ENCODE measurements at regions not wholly inside any gene's neighbourhood (a gene's known extent, or its start where the extent isn't known, plus 50 kb on each side); places are given as distances from the start of the nearest gene placed in this dataset.

- ChIA-PET POLR2A (no interaction called here), CTCF (ENCODE audit: low intra/inter-chr PET ratio) (no interaction called here)
- FAIRE-seq: no peak
- intact Hi-C loops (cut with micrococcal nuclease) (no loop called here), in situ Hi-C loops (cut with MboI) (no loop called here)
- no peak overlapping the region for H2AFZ ChIP-seq (ENCODE audit: low read depth, low read length)
- H3K4me3 ChIP-seq: no peak overlapping the region
- no peak overlapping the region for H3K9ac ChIP-seq (ENCODE audit: insufficient read depth in 1 of 2, low read depth in 2 of 2, low read length in 2 of 2)
- H4K20me1 ChIP-seq (replicated peaks; ENCODE audit: control insufficient read depth, insufficient read depth, low read length): no peaks in the 10 kb centered on the region
- no TSS peak for BruUV-seq (replicated peaks)
- no peaks in the 10 kb centered on the region for H3K9me1 ChIP-seq (ENCODE audit: control insufficient read depth, insufficient read depth, low read length)
- 3% methylated on average over 2 of the region's 2 CpGs for WGBS (ENCODE audit: insufficient coverage, low coverage, missing lambda C conversion rate)
- no peak for ATAC-seq
- no peak overlapping the region for H3K4me2 ChIP-seq (ENCODE audit: insufficient read depth, low read length)
- no peak for TF ChIP-seq TCF15 (CRISPR knock-in tag; IDR thresholded peaks at IDR 0.05)
- TF ChIP-seq ZNF354B (CRISPR knock-in tag; IDR thresholded peaks at IDR 0.05): no peak
- TF ChIP-seq HLTF (IDR thresholded peaks at IDR 0.05): no peak
- no peak for TF ChIP-seq BACH1 (tag; IDR thresholded peaks at IDR 0.05)
- no peak for TF ChIP-seq ZNF324 (CRISPR knock-in tag; IDR thresholded peaks at IDR 0.05)
- no peak for TF ChIP-seq FOXO4 (CRISPR knock-in tag; IDR thresholded peaks at IDR 0.05)
- TF ChIP-seq SOX6 (IDR thresholded peaks at IDR 0.05): no peak
- TF ChIP-seq THRB (CRISPR knock-in tag; conservative IDR thresholded peaks at IDR 0.05): no peak
- no peak for TF ChIP-seq ZNF589 (CRISPR knock-in tag; IDR thresholded peaks at IDR 0.05; ENCODE audit: low read depth)
- TF ChIP-seq ZNF124 (CRISPR knock-in tag; IDR thresholded peaks at IDR 0.05): no peak
- TF ChIP-seq RHOXF2B (CRISPR knock-in tag; conservative IDR thresholded peaks at IDR 0.05): no peak
- no peak for TF ChIP-seq PCBP2 (IDR thresholded peaks at IDR 0.05; ENCODE audit: low read depth, low read length, poor library complexity, severe bottlenecking)
- no peak for TF ChIP-seq ZNF639 (CRISPR knock-in tag; conservative IDR thresholded peaks at IDR 0.05 in 1 of 2, IDR thresholded peaks at IDR 0.05 in 1 of 2)
- no peak for TF ChIP-seq PPARD (CRISPR knock-in tag; IDR thresholded peaks at IDR 0.05)
- no peak for TF ChIP-seq MTA2 (IDR thresholded peaks at IDR 0.05; ENCODE audit: low read depth)
- TF ChIP-seq GABPA (tag; conservative IDR thresholded peaks at IDR 0.05; ENCODE audit: low read depth): no peak
- no peak for TF ChIP-seq ZNF436 (CRISPR knock-in tag; IDR thresholded peaks at IDR 0.05)
- TF ChIP-seq PYGO2 (tag; IDR thresholded peaks at IDR 0.05): no peak
- no peak for DNase-seq (ENCODE audit: extremely low read depth in 1 of 4, low spot score in 3 of 4)
- H3K79me2 ChIP-seq (ENCODE audit: control insufficient read depth, insufficient read depth, low read length): no peaks in the 10 kb centered on the region
- H3K4me1 ChIP-seq (replicated peaks in 1 of 2; ENCODE audit: control insufficient read depth in 2 of 2, insufficient read depth in 2 of 2, low read length in 2 of 2): no peaks in the 10 kb centered on the region
- H3K27me3 ChIP-seq (ENCODE audit: control insufficient read depth in 2 of 2, insufficient read depth in 2 of 2, low read length in 2 of 2): no peaks in the 10 kb centered on the region
- H3K36me3 ChIP-seq (ENCODE audit: control insufficient read depth, insufficient read depth, low read length): no peaks in the 10 kb centered on the region
- no peaks in the 10 kb centered on the region for H3K9me3 ChIP-seq (replicated peaks; ENCODE audit: control insufficient read depth, insufficient read depth, low read depth, low read length)
- H3K27ac ChIP-seq (ENCODE audit: extremely low read depth, low read depth, low read length): no peak overlapping the region
These were observed 316.7 kb upstream of the ESRRG start for GRCh38 chr1:217039926-217040325.
